C4-2B (cell line): ENCODE measurements at regions not wholly inside any gene's neighbourhood (a gene's known extent, or its start where the extent isn't known, plus 50 kb on each side); places are given as distances from the start of the nearest gene placed in this dataset.
"Not testable (repeated sequence)": the region's sequence is repeated elsewhere in the genome, so short reads cannot be mapped to it uniquely, and the experiment has no call there.

Experiments
- H3K27ac ChIP-seq: fragments of 450-650 bp; 2 replicates; pipeline ENCODE4 v1.5.1; 2017
- ZFX ChIP-seq: fragments of 450-650 bp; IDR thresholded peaks from 2 replicates; pipeline ENCODE4 v1.6.1; 2017
- TF ChIP-seq, protein P1 (sequence below): fragments of 450-650 bp; conservative IDR thresholded peaks from 2 replicates; pipeline ENCODE4 v1.5.1; 2017; ENCODE audit warnings: mild to moderate bottlenecking

DNA sequence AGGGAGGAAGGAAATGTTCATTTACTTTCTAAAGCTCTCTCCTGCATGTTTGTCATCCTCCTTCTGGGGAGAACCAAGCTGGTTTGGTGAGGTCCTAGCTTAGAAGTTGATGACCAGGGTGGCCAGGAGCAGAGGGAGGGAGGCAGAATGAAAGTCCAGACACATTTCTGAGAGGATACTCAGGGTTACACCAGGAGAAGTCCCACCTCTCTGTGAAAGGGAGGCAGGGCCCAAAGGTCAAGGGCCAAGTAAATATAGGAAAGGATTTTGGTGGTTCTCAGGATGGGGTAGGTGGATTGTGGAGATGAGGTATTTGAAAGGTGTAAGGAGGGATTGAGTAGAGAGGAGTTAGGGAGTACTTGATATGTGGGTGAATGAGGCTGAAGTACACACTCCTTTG is 58.0 kb upstream of the FBXO11 start:
- no peak for TF ChIP-seq ZFX
- TF ChIP-seq, protein P1, sequence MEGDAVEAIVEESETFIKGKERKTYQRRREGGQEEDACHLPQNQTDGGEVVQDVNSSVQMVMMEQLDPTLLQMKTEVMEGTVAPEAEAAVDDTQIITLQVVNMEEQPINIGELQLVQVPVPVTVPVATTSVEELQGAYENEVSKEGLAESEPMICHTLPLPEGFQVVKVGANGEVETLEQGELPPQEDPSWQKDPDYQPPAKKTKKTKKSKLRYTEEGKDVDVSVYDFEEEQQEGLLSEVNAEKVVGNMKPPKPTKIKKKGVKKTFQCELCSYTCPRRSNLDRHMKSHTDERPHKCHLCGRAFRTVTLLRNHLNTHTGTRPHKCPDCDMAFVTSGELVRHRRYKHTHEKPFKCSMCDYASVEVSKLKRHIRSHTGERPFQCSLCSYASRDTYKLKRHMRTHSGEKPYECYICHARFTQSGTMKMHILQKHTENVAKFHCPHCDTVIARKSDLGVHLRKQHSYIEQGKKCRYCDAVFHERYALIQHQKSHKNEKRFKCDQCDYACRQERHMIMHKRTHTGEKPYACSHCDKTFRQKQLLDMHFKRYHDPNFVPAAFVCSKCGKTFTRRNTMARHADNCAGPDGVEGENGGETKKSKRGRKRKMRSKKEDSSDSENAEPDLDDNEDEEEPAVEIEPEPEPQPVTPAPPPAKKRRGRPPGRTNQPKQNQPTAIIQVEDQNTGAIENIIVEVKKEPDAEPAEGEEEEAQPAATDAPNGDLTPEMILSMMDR: no peak
- H3K27ac ChIP-seq: no peak overlapping the region

DNA sequence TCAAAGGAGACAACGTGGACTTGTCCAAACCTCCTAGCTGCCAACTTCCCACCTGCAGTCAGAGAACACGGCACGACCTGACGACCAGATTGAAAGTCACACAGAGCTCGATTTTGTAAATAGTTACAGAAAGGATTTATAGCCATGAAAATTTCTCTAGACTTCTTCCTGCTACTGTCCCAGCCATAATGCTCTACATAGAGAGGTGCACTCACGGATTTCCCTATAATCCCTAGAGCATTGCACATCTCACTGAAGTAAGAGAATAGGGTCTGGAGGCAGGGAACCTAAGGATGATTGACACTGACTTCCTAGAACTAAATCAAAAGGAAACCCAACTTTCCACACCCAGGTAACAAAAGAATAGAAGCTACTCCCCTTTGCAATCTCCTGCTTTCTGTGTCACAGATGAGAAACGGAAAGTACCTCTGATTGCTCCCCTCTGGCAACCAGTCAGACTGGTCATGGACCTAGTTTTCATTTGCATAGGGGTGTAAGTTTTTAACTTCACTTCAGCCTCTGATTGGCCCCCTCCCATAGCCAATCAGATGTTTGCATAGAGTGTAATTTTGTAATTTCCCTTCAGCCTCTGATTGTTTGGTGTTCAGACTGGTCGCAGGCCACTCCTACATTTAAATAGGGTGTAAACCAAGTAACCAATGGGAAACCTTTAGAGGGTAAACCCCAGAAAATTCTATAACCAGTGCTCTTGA is 58.6 kb upstream of the FBXO11 start:
- H3K27ac ChIP-seq: no peak overlapping the region
- no peak for TF ChIP-seq ZFX
- TF ChIP-seq, protein P1: no peak

DNA sequence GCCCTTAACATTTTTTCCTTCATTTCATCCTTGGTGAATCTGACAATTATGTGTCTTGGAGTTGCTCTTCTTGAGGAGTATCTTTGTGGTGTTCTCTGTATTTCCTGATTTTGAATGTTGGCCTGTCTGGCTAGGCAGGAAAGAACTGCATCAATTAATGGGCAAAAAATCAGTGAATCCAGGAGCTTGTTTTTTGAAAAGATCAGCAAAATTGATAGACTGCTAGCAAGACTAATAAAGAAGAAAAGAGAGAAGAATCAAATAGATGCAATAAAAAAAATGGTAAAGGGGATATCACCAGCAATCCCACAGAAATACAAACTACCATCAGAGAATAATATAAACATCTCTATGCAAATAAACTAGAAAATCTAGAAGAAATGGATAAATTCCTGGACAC is 70.4 kb upstream of the FBXO11 start:
- not testable (repeated sequence) for H3K27ac ChIP-seq

DNA sequence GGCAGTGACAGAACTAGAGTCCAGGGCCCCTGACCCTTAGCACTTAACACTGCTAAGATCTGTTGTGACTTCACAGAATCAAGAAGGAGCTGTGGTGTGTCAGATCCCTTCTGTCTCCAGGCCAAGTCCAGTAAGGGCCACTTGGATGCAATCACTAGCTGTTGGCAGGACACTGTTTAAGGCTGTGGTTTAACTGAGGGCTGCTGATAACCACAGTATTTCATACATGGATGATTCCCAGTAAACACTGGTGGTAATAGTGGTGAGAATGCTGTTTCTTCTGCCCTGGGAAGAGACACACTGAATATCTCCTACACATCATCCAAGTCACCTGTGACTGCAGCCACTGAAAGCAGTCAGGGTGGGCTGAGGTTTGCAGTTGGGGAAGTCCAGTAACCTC is 77.7 kb upstream of the FBXO11 start:
- TF ChIP-seq ZFX: no peak
- TF ChIP-seq, protein P1: no peak
- no peak overlapping the region for H3K27ac ChIP-seq

DNA sequence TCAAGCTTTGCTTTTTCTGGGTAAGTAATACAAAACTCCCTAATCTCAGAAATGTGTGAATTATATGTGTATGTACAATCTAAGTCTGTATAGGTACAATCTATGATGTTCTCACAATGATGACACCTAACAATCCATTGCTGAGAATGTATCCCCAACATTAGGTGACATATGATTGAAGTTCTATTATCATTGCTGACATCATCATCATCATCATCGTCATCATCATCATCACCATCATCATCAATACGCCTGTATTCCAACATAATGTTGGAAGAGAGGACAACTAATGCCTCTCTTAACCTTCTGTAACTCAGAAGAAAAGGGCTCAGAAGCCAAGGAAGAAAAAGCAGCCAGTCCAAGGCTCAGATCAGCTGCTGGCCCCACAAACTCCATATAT is 84.2 kb upstream of the FBXO11 start:
- TF ChIP-seq ZFX: no peak
- TF ChIP-seq, protein P1: no peak
- no peak overlapping the region for H3K27ac ChIP-seq

- no peak overlapping the region for H3K27ac ChIP-seq
- no peak for TF ChIP-seq ZFX
- TF ChIP-seq, protein P1: no peak
Observed at GRCh38 chr2:47992671-47993070, 86.4 kb upstream of the FBXO11 start.

- H3K27ac ChIP-seq: no peak overlapping the region
- TF ChIP-seq, protein P1: no peak
- TF ChIP-seq ZFX: no peak
Observed at GRCh38 chr2:47996808-47997207, 90.5 kb upstream of the FBXO11 start.

DNA sequence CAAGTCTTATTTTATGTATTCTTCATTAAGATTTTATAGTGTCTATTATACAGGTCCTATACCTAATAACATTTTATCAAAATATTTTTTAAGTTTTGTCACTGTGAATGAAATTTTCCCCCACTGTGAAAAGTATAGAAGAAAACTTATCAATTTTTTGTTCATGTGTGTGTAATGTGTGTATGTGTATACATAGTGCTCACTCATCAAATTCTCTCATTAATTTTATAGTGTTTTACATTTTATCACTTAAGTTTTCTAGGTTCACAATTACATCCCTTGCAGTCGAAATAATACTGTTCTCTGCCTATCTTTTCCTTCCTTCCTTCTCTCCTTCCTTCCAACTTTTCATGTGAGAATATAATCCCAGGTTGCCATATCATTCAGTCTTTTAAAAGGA is 93.2 kb upstream of the FBXO11 start:
- TF ChIP-seq ZFX: no peak
- TF ChIP-seq, protein P1: no peak
- no peak overlapping the region for H3K27ac ChIP-seq
